OCI-LY7 (cell line): ENCODE measurements at regions not wholly inside any gene's neighbourhood (a gene's known extent, or its start where the extent isn't known, plus 50 kb on each side); places are given as distances from the start of the nearest gene placed in this dataset.

Experiments
- BruUV-seq: library from RNA; stranded (reverse); fragments of 400-500 nt; replicated peaks from 2 replicates; lab custom pipeline; 2021; lab: Mats Ljungman, UMichigan
- CTCF ChIA-PET: fragments of 300-600 bp; sonication (Branson Sonifier 250); formaldehyde crosslinking; loops from one replicate; lab custom pipeline; 2022; ENCODE audit warnings: antibody characterized with exemption; ENCODE audit not compliant: unreplicated experiment; lab: Charles Lee
- POLR2A ChIA-PET: fragments of 300-600 bp; sonication (Branson Sonifier 250); formaldehyde crosslinking; loops from one replicate; lab custom pipeline; 2022; ENCODE audit warnings: antibody characterized with exemption; lab: Charles Lee
- DNase-seq: peaks from one replicate; pipeline ENCODE4 v3.0.0-alpha.2; 2015; ENCODE audit warnings: low spot score
- H2AFZ ChIP-seq: fragments of 200-600 bp; sonication (generic), shearing (Covaris generic); 2 replicates; pipeline ENCODE4 v1.6.1; 2014; ENCODE audit warnings: mild to moderate bottlenecking, antibody characterized with exemption, low read length, moderate library complexity
- H3K27ac ChIP-seq: fragments of 200-600 bp; sonication (generic); 2 replicates; pipeline ENCODE4 v1.5.1; 2014; ENCODE audit warnings: mixed run types, low read depth, mild to moderate bottlenecking, moderate library complexity, low read length, inconsistent platforms; ENCODE audit not compliant: poor library complexity, severe bottlenecking
- H3K36me3 ChIP-seq: fragments of 200-600 bp; sonication (generic); 2 replicates; pipeline ENCODE4 v1.6.1; 2014; ENCODE audit warnings: mild to moderate bottlenecking, antibody characterized with exemption, low read length, moderate library complexity, mixed read lengths; ENCODE audit not compliant: insufficient read depth
- H3K4me1 ChIP-seq: fragments of 200-600 bp; sonication (generic); 2 replicates; pipeline ENCODE4 v1.5.1; 2014; ENCODE audit warnings: mild to moderate bottlenecking, low read length; ENCODE audit not compliant: insufficient read depth, poor library complexity, severe bottlenecking
- H3K4me2 ChIP-seq: fragments of 200-600 bp; sonication (generic); 2 replicates; pipeline ENCODE4 v1.6.1; 2014; ENCODE audit warnings: mild to moderate bottlenecking, low read length
- H3K4me3 ChIP-seq: fragments of 200-600 bp; sonication (generic); 2 replicates; pipeline ENCODE4 v1.5.1; 2014; ENCODE audit warnings: mild to moderate bottlenecking, low read depth, low read length; ENCODE audit not compliant: poor library complexity, severe bottlenecking
- H3K79me2 ChIP-seq: fragments of 200-600 bp; sonication (generic); 2 replicates; pipeline ENCODE4 v1.6.1; 2016; ENCODE audit warnings: low read depth, mild to moderate bottlenecking, low read length, moderate library complexity, mixed read lengths; ENCODE audit not compliant: insufficient read depth
- H3K9me2 ChIP-seq: fragments of 200-600 bp; sonication (generic); 2 replicates; pipeline ENCODE4 v1.6.1; 2016; ENCODE audit warnings: mild to moderate bottlenecking, low read length, mixed read lengths; ENCODE audit not compliant: insufficient read depth
- H3K9me3 ChIP-seq: fragments of 200-600 bp; sonication (generic); 2 replicates; pipeline ENCODE4 v1.6.1; 2014; ENCODE audit warnings: mild to moderate bottlenecking, mixed run types, low read length, mixed read lengths
- H4K20me1 ChIP-seq: fragments of 200-600 bp; sonication (generic); 2 replicates; pipeline ENCODE4 v1.6.1; 2014; ENCODE audit warnings: mild to moderate bottlenecking, antibody characterized with exemption, low read length, moderate library complexity, mixed read lengths; ENCODE audit not compliant: insufficient read depth
- CTCF ChIP-seq: fragments of 200-600 bp; sonication (generic); conservative IDR thresholded peaks from 2 replicates; pipeline ENCODE4 v1.5.1; 2014; ENCODE audit warnings: mild to moderate bottlenecking, antibody characterized with exemption, low read length, moderate library complexity, mixed read lengths
- EZH2phosphoT487 ChIP-seq: fragments of 200-600 bp; sonication (generic); IDR thresholded peaks from 2 replicates; pipeline ENCODE4 v1.6.1; 2018; ENCODE audit warnings: low read depth, borderline replicate concordance, mild to moderate bottlenecking, mixed run types, antibody characterized with exemption, low read length, moderate library complexity, mixed read lengths
- intact Hi-C: fragments of 100-400 bp; cut with micrococcal nuclease; formaldehyde crosslinking; loops from one replicate; pipeline ENCODE4 v1.10.0; 2022; ENCODE audit not compliant: unreplicated experiment

- no peaks in the 10 kb centered on the region for H3K36me3 ChIP-seq
- H3K4me1 ChIP-seq = no peaks in the 10 kb centered on the region
- no peak overlapping the region for H2AFZ ChIP-seq
- ChIA-PET POLR2A (interaction anchor here (0.6 kb wide), 1 partner anchor 170 kb away, joined by 3 read pairs; no protein-coding TSS in a partner anchor), CTCF (no interaction called here)
- no peak for DNase-seq
- H3K4me2 ChIP-seq = no peak overlapping the region
- H3K27ac ChIP-seq = no peak overlapping the region
- intact Hi-C loops = no loop called here
- no peaks in the 10 kb centered on the region for H3K9me2 ChIP-seq
- TF ChIP-seq CTCF (no peak), EZH2phosphoT487 (no peak)
- no peak overlapping the region for H3K4me3 ChIP-seq
- H3K9me3 ChIP-seq = no peaks in the 10 kb centered on the region
- no peaks in the 10 kb centered on the region for H3K79me2 ChIP-seq
- no TSS peak for BruUV-seq
- H4K20me1 ChIP-seq = no peaks in the 10 kb centered on the region
These were observed 826.9 kb upstream of the EYS start for GRCh38 chr6:66533921-66534404.

GRCh38 chr6:66526061-66526460 is 819.0 kb upstream of the EYS start:
- no peaks in the 10 kb centered on the region for H3K79me2 ChIP-seq
- intact Hi-C loops = no loop called here
- ChIA-PET POLR2A (no interaction called here), CTCF (no interaction called here)
- no peaks in the 10 kb centered on the region for H3K9me2 ChIP-seq
- H3K4me2 ChIP-seq = no peak overlapping the region
- H3K36me3 ChIP-seq = no peaks in the 10 kb centered on the region
- TF ChIP-seq EZH2phosphoT487 (no peak), CTCF (no peak)
- H2AFZ ChIP-seq = no peak overlapping the region
- no peaks in the 10 kb centered on the region for H3K9me3 ChIP-seq
- no TSS peak for BruUV-seq
- no peaks in the 10 kb centered on the region for H4K20me1 ChIP-seq
- no peak overlapping the region for H3K4me3 ChIP-seq
- no peaks in the 10 kb centered on the region for H3K4me1 ChIP-seq
- DNase-seq = no peak
- H3K27ac ChIP-seq = no peak overlapping the region

GRCh38 chr6:66522864-66523263 is 815.8 kb upstream of the EYS start:
- intact Hi-C loops = no loop called here
- ChIA-PET POLR2A (no interaction called here), CTCF (no interaction called here)
- Histone ChIP-seq H3K79me2 (no peaks in the 10 kb centered on the region), H3K4me1 (no peaks in the 10 kb centered on the region), H3K9me2 (no peaks in the 10 kb centered on the region), H2AFZ (no peak overlapping the region), H3K27ac (no peak overlapping the region), H4K20me1 (no peaks in the 10 kb centered on the region), H3K9me3 (no peaks in the 10 kb centered on the region), H3K4me2 (no peak overlapping the region), H3K36me3 (no peaks in the 10 kb centered on the region), H3K4me3 (no peak overlapping the region)
- TF ChIP-seq EZH2phosphoT487 (no peak), CTCF (no peak)
- DNase-seq = no peak
- BruUV-seq = no TSS peak
